IMR-90 (cell line): ENCODE measurements at regions not wholly inside any gene's neighbourhood (a gene's known extent, or its start where the extent isn't known, plus 50 kb on each side); places are given as distances from the start of the nearest gene placed in this dataset.

ENCODE experiments used
- ATAC-seq: fragments of 200-7000 bp; cut with Tn5 transposase; 2 replicates; pipeline ENCODE4 v1.9.1; 2020; ENCODE audit warnings: low read depth, mild to moderate bottlenecking, moderate library complexity
- BruUV-seq: library from RNA; stranded (reverse); fragments of 400-500 nt; replicated peaks from 2 replicates; lab custom pipeline; 2021; lab: Mats Ljungman, UMichigan
- CTCF ChIA-PET: fragments of 300-600 bp; formaldehyde crosslinking; extraction: SDS; loops from one replicate; lab custom pipeline; 2021; ENCODE audit warnings: antibody characterized with exemption; lab: Yijun Ruan, JAX
- POLR2A ChIA-PET: fragments of 300-600 bp; sonication (Branson Sonifier 250); formaldehyde crosslinking; loops from one replicate; lab custom pipeline; 2022; ENCODE audit warnings: antibody characterized with exemption; ENCODE audit not compliant: unreplicated experiment; lab: Charles Lee
- DNase-seq: peaks from one replicate; pipeline ENCODE4 v3.0.0; 2013
- H2AFZ ChIP-seq: replicated peaks from 2 replicates; pipeline ENCODE3; 2013; ENCODE audit warnings: low read length, mild to moderate bottlenecking; ENCODE audit not compliant: poor library complexity
- H2AK5ac ChIP-seq: 2 replicates; pipeline ENCODE4 v1.6.1; 2013; ENCODE audit warnings: low read depth, low read length, inconsistent platforms
- H2AK9ac ChIP-seq: replicated peaks from 2 replicates; pipeline ENCODE3; 2013; ENCODE audit warnings: mild to moderate bottlenecking, low read depth, low read length, moderate library complexity; ENCODE audit not compliant: poor library complexity
- H2BK120ac ChIP-seq: 2 replicates; pipeline ENCODE4 v1.6.1; 2013; ENCODE audit warnings: low read depth, low read length, inconsistent platforms
- H2BK15ac ChIP-seq: 3 replicates; pipeline ENCODE4 v1.6.1; 2013; ENCODE audit warnings: low read depth, low read length, inconsistent platforms
- H2BK20ac ChIP-seq: 2 replicates; pipeline ENCODE4 v1.6.1; 2013; ENCODE audit warnings: low read depth, mild to moderate bottlenecking, inconsistent platforms, low read length, moderate library complexity
- H2BK5ac ChIP-seq: 2 replicates; pipeline ENCODE4 v1.6.1; 2013; ENCODE audit warnings: mild to moderate bottlenecking, low read depth, low read length, inconsistent platforms; ENCODE audit not compliant: poor library complexity, severe bottlenecking
- H3K14ac ChIP-seq: replicated peaks from 2 replicates; pipeline ENCODE4 v1.6.1; 2013; ENCODE audit warnings: low read depth, low read length, inconsistent platforms
- H3K18ac ChIP-seq: 2 replicates; pipeline ENCODE4 v1.6.1; 2013; ENCODE audit warnings: low read depth, low read length, control low read depth
- H3K23ac ChIP-seq: 2 replicates; pipeline ENCODE4 v1.6.1; 2013; ENCODE audit warnings: low read depth, low read length, inconsistent platforms
- H3K27ac ChIP-seq: 2 replicates; pipeline ENCODE4 v1.5.1; 2013; ENCODE audit warnings: mild to moderate bottlenecking, control low read depth, low read length; ENCODE audit not compliant: insufficient read depth
- H3K27me3 ChIP-seq: 2 replicates; pipeline ENCODE4 v1.6.1; 2013; ENCODE audit warnings: low read length; ENCODE audit not compliant: control insufficient read depth, insufficient read depth
- H3K36me3 ChIP-seq: 2 replicates; pipeline ENCODE4 v1.6.1; 2013; ENCODE audit warnings: low read length, mixed read lengths; ENCODE audit not compliant: control insufficient read depth, insufficient read depth
- H3K4ac ChIP-seq: 2 replicates; pipeline ENCODE4 v1.6.1; 2013; ENCODE audit warnings: low read depth, low read length, inconsistent platforms
- H3K4me1 ChIP-seq: 2 replicates; pipeline ENCODE4 v1.6.1; 2013; ENCODE audit warnings: low read length, mixed read lengths; ENCODE audit not compliant: control insufficient read depth, insufficient read depth
- H3K4me2 ChIP-seq: 2 replicates; pipeline ENCODE4 v1.6.1; 2013; ENCODE audit warnings: low read depth, mild to moderate bottlenecking, control low read depth, low read length, moderate library complexity
- H3K4me3 ChIP-seq: 2 replicates; pipeline ENCODE4 v1.5.1; 2013; ENCODE audit warnings: low read depth, mild to moderate bottlenecking, control low read depth, low read length, moderate library complexity; ENCODE audit not compliant: insufficient read depth
- H3K56ac ChIP-seq: 2 replicates; pipeline ENCODE4 v1.6.1; 2013; ENCODE audit warnings: low read length, inconsistent platforms; ENCODE audit not compliant: insufficient read depth; ENCODE audit errors: extremely low read depth
- H3K79me1 ChIP-seq, 2 experiments: 2 replicates each; pipeline ENCODE4 v1.6.1; 2013; ENCODE audit warnings: low read length in 2 of 2, inconsistent platforms in 1 of 2, low read depth in 1 of 2
- H3K9ac ChIP-seq: 2 replicates; pipeline ENCODE4 v1.6.1; 2013; ENCODE audit warnings: low read depth, low read length, control low read depth
- H3K9me1 ChIP-seq: 2 replicates; pipeline ENCODE4 v1.6.1; 2013; ENCODE audit warnings: low read length, inconsistent platforms; ENCODE audit not compliant: insufficient read depth
- H3K9me3 ChIP-seq: 2 replicates; pipeline ENCODE4 v1.6.1; 2013; ENCODE audit warnings: low read length; ENCODE audit not compliant: control insufficient read depth, insufficient read depth
- H4K20me1 ChIP-seq: 2 replicates; pipeline ENCODE4 v1.6.1; 2013; ENCODE audit warnings: low read length, inconsistent platforms; ENCODE audit not compliant: insufficient read depth
- H4K5ac ChIP-seq: 2 replicates; pipeline ENCODE4 v1.6.1; 2013; ENCODE audit warnings: mild to moderate bottlenecking, low read depth, low read length, control low read depth
- H4K8ac ChIP-seq, 2 experiments: 2 replicates each; pipeline ENCODE4 v1.6.1; 2013; ENCODE audit warnings: low read depth in 2 of 2, low read length in 2 of 2, control low read depth in 1 of 2, inconsistent platforms in 1 of 2
- H4K91ac ChIP-seq: 2 replicates; pipeline ENCODE4 v1.6.1; 2013; ENCODE audit warnings: low read depth, low read length, inconsistent platforms; ENCODE audit not compliant: insufficient read depth
- CHD1 ChIP-seq: IDR thresholded peaks from 2 replicates; pipeline ENCODE4 v1.6.1; 2012; ENCODE audit warnings: low read depth, low read length, improper control_type of control experiment
- WGBS, 2 experiments: methylation state at CpG; one replicate each; pipeline versions ENCODE4 v1.1.5 to v1.1.7; 2013; ENCODE audit warnings: missing lambda C conversion rate in 2 of 2; ENCODE audit not compliant: insufficient read length in 1 of 2; ENCODE audit errors: extremely low coverage in 2 of 2; 5-methylcytosine and 5-hydroxymethylcytosine counted together
- dilution Hi-C: fragments of 300-500 bp; cut with HindIII; formaldehyde crosslinking; loops from one replicate; pipeline ENCODE4 v1.14.3; 2018; ENCODE audit warnings: low sequenced_read_pairs; ENCODE audit not compliant: unreplicated experiment
- in situ Hi-C: fragments of 300-500 bp; cut with MboI; formaldehyde crosslinking; loops from 3 replicates; pipeline ENCODE4 v1.14.3; 2019; ENCODE audit warnings: low sequenced_read_pairs, inconsistent platforms, mixed read lengths
- intact Hi-C: fragments of 100-400 bp; cut with micrococcal nuclease; formaldehyde crosslinking; loops from 2 replicates; pipeline ENCODE4 v1.10.0; 2022
- TF ChIP-seq, protein P1 (sequence below): fragments of 150-350 bp; IDR thresholded peaks from 2 replicates; pipeline ENCODE4 v1.6.1; 2017; ENCODE audit warnings: mild to moderate bottlenecking, antibody characterized with exemption, low read length, low read depth

DNA sequence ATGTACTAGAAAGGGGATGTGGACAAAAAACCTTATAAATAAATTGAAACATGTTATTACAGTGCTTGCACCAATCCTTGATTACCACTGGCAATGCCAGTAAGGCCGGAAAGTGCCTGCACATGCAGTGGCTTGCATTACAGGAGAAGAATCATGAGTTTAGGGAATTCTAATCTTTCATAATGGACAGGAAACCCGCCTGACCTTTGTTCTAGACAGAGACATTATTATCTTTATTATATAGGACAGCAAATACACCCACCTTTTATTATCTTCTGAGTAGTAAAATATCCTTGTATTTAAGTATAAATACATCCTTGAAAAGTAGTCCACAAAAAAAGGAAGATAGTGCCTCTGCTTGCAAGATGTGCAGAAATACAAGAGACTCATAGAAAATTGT lies 379.9 kb upstream of the LCORL start:
- no peak overlapping the region for H3K27ac ChIP-seq
- no peak overlapping the region for H4K8ac ChIP-seq
- ATAC-seq (no peak), DNase-seq (no peak)
- H2BK20ac ChIP-seq, result no peak overlapping the region
- in situ Hi-C loops, result no loop called here
- no peaks in the 10 kb centered on the region for H3K36me3 ChIP-seq
- H2AK5ac ChIP-seq, result no peak overlapping the region
- no peaks in the 10 kb centered on the region for H3K27me3 ChIP-seq
- no peak overlapping the region for H3K4me3 ChIP-seq
- H2AK9ac ChIP-seq, result no peak overlapping the region
- H3K18ac ChIP-seq, result no peak overlapping the region
- no peak overlapping the region for H3K14ac ChIP-seq
- no peak overlapping the region for H2BK120ac ChIP-seq
- H3K9me1 ChIP-seq, result no peaks in the 10 kb centered on the region
- intact Hi-C loops, result no loop called here
- no peaks in the 10 kb centered on the region for H4K20me1 ChIP-seq
- no peak overlapping the region for H4K91ac ChIP-seq
- no peak overlapping the region for H3K9ac ChIP-seq
- H3K23ac ChIP-seq, result no peak overlapping the region
- H3K4me2 ChIP-seq, result no peak overlapping the region
- BruUV-seq, result no TSS peak
- WGBS, 2 experiments, result no CpG with 5 or more reads among the region's 2 CpGs
- no peaks in the 10 kb centered on the region for H3K4me1 ChIP-seq
- no peak overlapping the region for H2BK15ac ChIP-seq
- H3K9me3 ChIP-seq, result peaks cover 7% of the 10 kb centered on the region
- no peaks in the 10 kb centered on the region for H3K79me1 ChIP-seq
- dilution Hi-C loops, result no loop called here
- H3K56ac ChIP-seq, result no peak overlapping the region
- H3K4ac ChIP-seq, result no peak overlapping the region
- H4K5ac ChIP-seq, result no peak overlapping the region
- no peak overlapping the region for H2AFZ ChIP-seq
- CTCF ChIA-PET, result no interaction called here
- H2BK5ac ChIP-seq, result no peak overlapping the region
- TF ChIP-seq, protein P1, sequence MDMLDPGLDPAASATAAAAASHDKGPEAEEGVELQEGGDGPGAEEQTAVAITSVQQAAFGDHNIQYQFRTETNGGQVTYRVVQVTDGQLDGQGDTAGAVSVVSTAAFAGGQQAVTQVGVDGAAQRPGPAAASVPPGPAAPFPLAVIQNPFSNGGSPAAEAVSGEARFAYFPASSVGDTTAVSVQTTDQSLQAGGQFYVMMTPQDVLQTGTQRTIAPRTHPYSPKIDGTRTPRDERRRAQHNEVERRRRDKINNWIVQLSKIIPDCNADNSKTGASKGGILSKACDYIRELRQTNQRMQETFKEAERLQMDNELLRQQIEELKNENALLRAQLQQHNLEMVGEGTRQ, result no peak
- TF ChIP-seq CHD1, result no peak
- POLR2A ChIA-PET, result no interaction called here
